ENCODE measurements at regions not wholly inside any gene's neighbourhood (a gene's known extent, or its start where the extent isn't known, plus 50 kb on each side); places are given as distances from the start of the nearest gene placed in this dataset.

- DNase-seq = no peak
- Histone ChIP-seq H3K4me2 (ENCODE audit: low read length) (no peak overlapping the region), H4K12ac (ENCODE audit: low read depth, low read length) (no peak overlapping the region), H3K4me1 (ENCODE audit: control insufficient read depth in 1 of 2, insufficient read depth in 2 of 2, low read length in 2 of 2) (no peaks in the 10 kb centered on the region), H2BK12ac (ENCODE audit: low read length) (no peak overlapping the region), H3K79me2 (ENCODE audit: control insufficient read depth, insufficient read depth, low read length, poor library complexity) (no peaks in the 10 kb centered on the region), H3K14ac (ENCODE audit: low read length) (no peak overlapping the region), H3K9ac (ENCODE audit: low read length) (no peak overlapping the region), H3K36me3 (ENCODE audit: control insufficient read depth in 1 of 2, insufficient read depth in 2 of 2, low read length in 2 of 2) (no peaks in the 10 kb centered on the region), H3K4me3 (ENCODE audit: low read depth, low read length) (no peak overlapping the region), H3K23ac (ENCODE audit: low read length) (no peak overlapping the region), H3K4ac (ENCODE audit: low read depth, low read length) (no peak overlapping the region), H2AK5ac (ENCODE audit: low read length) (no peak overlapping the region), H2BK5ac (ENCODE audit: low read depth, low read length, poor library complexity) (no peak overlapping the region), H3K27me3 (ENCODE audit: insufficient read depth, low read length) (no peaks in the 10 kb centered on the region), H3K9me3 (ENCODE audit: insufficient read depth, low read depth, low read length) (no peaks in the 10 kb centered on the region), H3K18ac (ENCODE audit: low read length) (no peak overlapping the region), H3K79me1 (ENCODE audit: low read length) (no peaks in the 10 kb centered on the region), H3K27ac (ENCODE audit: low read depth, low read length) (no peak overlapping the region), H2BK120ac (ENCODE audit: insufficient read depth, low read length, poor library complexity) (no peak overlapping the region), H4K91ac (ENCODE audit: low read depth, low read length) (no peak overlapping the region), H4K8ac (ENCODE audit: low read depth, low read length) (no peak overlapping the region), H2AFZ (ENCODE audit: insufficient read depth, low read length, poor library complexity) (no peak overlapping the region)
- no CpG with 5 or more reads among the region's 3 CpGs for WGBS (ENCODE audit: extremely low coverage, insufficient coverage, insufficient read length)
Measured at GRCh38 chr18:24674605-24675004, 214.2 kb downstream of the HRH4 start.

GRCh38 chr18:24677011-24677410 is 216.6 kb downstream of the HRH4 start:
- Histone ChIP-seq H3K14ac (ENCODE audit: low read length) (no peak overlapping the region), H3K79me1 (ENCODE audit: low read length) (no peaks in the 10 kb centered on the region), H3K4me1 (ENCODE audit: control insufficient read depth in 1 of 2, insufficient read depth in 2 of 2, low read length in 2 of 2) (no peaks in the 10 kb centered on the region), H4K8ac (ENCODE audit: low read depth, low read length) (no peak overlapping the region), H3K9me3 (ENCODE audit: insufficient read depth, low read depth, low read length) (no peaks in the 10 kb centered on the region), H3K27ac (ENCODE audit: low read depth, low read length) (no peak overlapping the region), H3K4ac (ENCODE audit: low read depth, low read length) (no peak overlapping the region), H3K4me3 (ENCODE audit: low read depth, low read length) (no peak overlapping the region), H4K91ac (ENCODE audit: low read depth, low read length) (no peak overlapping the region), H3K9ac (ENCODE audit: low read length) (no peak overlapping the region), H4K12ac (ENCODE audit: low read depth, low read length) (no peak overlapping the region), H3K4me2 (ENCODE audit: low read length) (no peak overlapping the region), H3K18ac (ENCODE audit: low read length) (no peak overlapping the region), H2AK5ac (ENCODE audit: low read length) (no peak overlapping the region), H2BK120ac (ENCODE audit: insufficient read depth, low read length, poor library complexity) (no peak overlapping the region), H3K27me3 (ENCODE audit: insufficient read depth, low read length) (no peaks in the 10 kb centered on the region), H3K23ac (ENCODE audit: low read length) (no peak overlapping the region), H3K79me2 (ENCODE audit: control insufficient read depth, insufficient read depth, low read length, poor library complexity) (no peaks in the 10 kb centered on the region), H3K36me3 (ENCODE audit: control insufficient read depth in 1 of 2, insufficient read depth in 2 of 2, low read length in 2 of 2) (no peaks in the 10 kb centered on the region), H2BK5ac (ENCODE audit: low read depth, low read length, poor library complexity) (no peak overlapping the region), H2AFZ (ENCODE audit: insufficient read depth, low read length, poor library complexity) (no peak overlapping the region), H2BK12ac (ENCODE audit: low read length) (no peak overlapping the region)
- no CpG with 5 or more reads among the region's 1 CpG for WGBS (ENCODE audit: extremely low coverage, insufficient coverage, insufficient read length)
- DNase-seq = no peak

- Histone ChIP-seq H3K4me1 (ENCODE audit: control insufficient read depth in 1 of 2, insufficient read depth in 2 of 2, low read length in 2 of 2) (no peaks in the 10 kb centered on the region), H2AFZ (ENCODE audit: insufficient read depth, low read length, poor library complexity) (no peak overlapping the region), H3K9ac (ENCODE audit: low read length) (no peak overlapping the region), H4K12ac (ENCODE audit: low read depth, low read length) (no peak overlapping the region), H3K4ac (ENCODE audit: low read depth, low read length) (no peak overlapping the region), H3K9me3 (ENCODE audit: insufficient read depth, low read depth, low read length) (no peaks in the 10 kb centered on the region), H2BK5ac (ENCODE audit: low read depth, low read length, poor library complexity) (no peak overlapping the region), H3K79me1 (ENCODE audit: low read length) (no peaks in the 10 kb centered on the region), H3K79me2 (ENCODE audit: control insufficient read depth, insufficient read depth, low read length, poor library complexity) (no peaks in the 10 kb centered on the region), H3K4me3 (ENCODE audit: low read depth, low read length) (no peak overlapping the region), H3K4me2 (ENCODE audit: low read length) (no peak overlapping the region), H3K14ac (ENCODE audit: low read length) (no peak overlapping the region), H3K23ac (ENCODE audit: low read length) (no peak overlapping the region), H3K27ac (ENCODE audit: low read depth, low read length) (no peak overlapping the region), H4K8ac (ENCODE audit: low read depth, low read length) (no peak overlapping the region), H4K91ac (ENCODE audit: low read depth, low read length) (no peak overlapping the region), H3K18ac (ENCODE audit: low read length) (no peak overlapping the region), H2BK12ac (ENCODE audit: low read length) (no peak overlapping the region), H3K36me3 (ENCODE audit: control insufficient read depth in 1 of 2, insufficient read depth in 2 of 2, low read length in 2 of 2) (no peaks in the 10 kb centered on the region), H2AK5ac (ENCODE audit: low read length) (no peak overlapping the region), H2BK120ac (ENCODE audit: insufficient read depth, low read length, poor library complexity) (no peak overlapping the region), H3K27me3 (ENCODE audit: insufficient read depth, low read length) (no peaks in the 10 kb centered on the region)
- WGBS (ENCODE audit: extremely low coverage, insufficient coverage, insufficient read length) = no CpG with 5 or more reads among the region's 1 CpG
- no peak for DNase-seq
Measured at GRCh38 chr18:24678107-24678506, 217.7 kb downstream of the HRH4 start.

DNA sequence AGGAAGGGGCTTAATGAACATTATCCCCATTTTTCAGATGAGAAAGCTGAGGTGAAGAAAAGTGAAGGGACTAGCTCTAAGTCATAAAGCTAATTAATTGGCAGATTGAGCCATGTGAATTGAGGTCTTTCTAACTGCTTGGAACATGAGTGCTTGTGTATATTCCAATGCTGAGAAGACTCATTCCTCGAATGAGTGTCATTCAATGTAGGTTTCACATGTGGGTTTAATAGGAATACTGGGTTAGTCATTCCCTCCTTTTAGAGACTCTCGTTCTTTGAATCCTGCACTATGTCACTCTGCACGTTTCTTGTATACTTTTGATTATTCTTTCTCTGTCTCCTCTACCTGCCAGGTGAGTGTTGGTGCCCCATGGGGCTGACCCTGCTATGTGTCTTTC is 218.2 kb downstream of the HRH4 start:
- Histone ChIP-seq H2AK5ac (ENCODE audit: low read length) (no peak overlapping the region), H2AFZ (ENCODE audit: insufficient read depth, low read length, poor library complexity) (no peak overlapping the region)
- WGBS (ENCODE audit: extremely low coverage, insufficient coverage, insufficient read length) = no CpG with 5 or more reads among the region's 3 CpGs

More for the DNA sequence above, 218.2 kb downstream of the HRH4 start:
- Histone ChIP-seq H3K23ac (ENCODE audit: low read length) (no peak overlapping the region), H3K4me3 (ENCODE audit: low read depth, low read length) (no peak overlapping the region), H2BK120ac (ENCODE audit: insufficient read depth, low read length, poor library complexity) (no peak overlapping the region), H2BK5ac (ENCODE audit: low read depth, low read length, poor library complexity) (no peak overlapping the region), H3K4me2 (ENCODE audit: low read length) (no peak overlapping the region), H2BK12ac (ENCODE audit: low read length) (no peak overlapping the region), H4K91ac (ENCODE audit: low read depth, low read length) (no peak overlapping the region), H3K27me3 (ENCODE audit: insufficient read depth, low read length) (no peaks in the 10 kb centered on the region), H3K9me3 (ENCODE audit: insufficient read depth, low read depth, low read length) (no peaks in the 10 kb centered on the region), H4K12ac (ENCODE audit: low read depth, low read length) (no peak overlapping the region), H3K4ac (ENCODE audit: low read depth, low read length) (no peak overlapping the region), H3K9ac (ENCODE audit: low read length) (no peak overlapping the region), H3K14ac (ENCODE audit: low read length) (no peak overlapping the region), H3K79me1 (ENCODE audit: low read length) (no peaks in the 10 kb centered on the region), H4K8ac (ENCODE audit: low read depth, low read length) (no peak overlapping the region), H3K79me2 (ENCODE audit: control insufficient read depth, insufficient read depth, low read length, poor library complexity) (no peaks in the 10 kb centered on the region), H3K4me1 (ENCODE audit: control insufficient read depth in 1 of 2, insufficient read depth in 2 of 2, low read length in 2 of 2) (no peaks in the 10 kb centered on the region), H3K18ac (ENCODE audit: low read length) (no peak overlapping the region), H3K36me3 (ENCODE audit: control insufficient read depth in 1 of 2, insufficient read depth in 2 of 2, low read length in 2 of 2) (no peaks in the 10 kb centered on the region), H3K27ac (ENCODE audit: low read depth, low read length) (no peak overlapping the region)
- DNase-seq = no peak
